ENCODE measurements at regions not wholly inside any gene's neighbourhood (a gene's known extent, or its start where the extent isn't known, plus 50 kb on each side); places are given as distances from the start of the nearest gene placed in this dataset.

DNA sequence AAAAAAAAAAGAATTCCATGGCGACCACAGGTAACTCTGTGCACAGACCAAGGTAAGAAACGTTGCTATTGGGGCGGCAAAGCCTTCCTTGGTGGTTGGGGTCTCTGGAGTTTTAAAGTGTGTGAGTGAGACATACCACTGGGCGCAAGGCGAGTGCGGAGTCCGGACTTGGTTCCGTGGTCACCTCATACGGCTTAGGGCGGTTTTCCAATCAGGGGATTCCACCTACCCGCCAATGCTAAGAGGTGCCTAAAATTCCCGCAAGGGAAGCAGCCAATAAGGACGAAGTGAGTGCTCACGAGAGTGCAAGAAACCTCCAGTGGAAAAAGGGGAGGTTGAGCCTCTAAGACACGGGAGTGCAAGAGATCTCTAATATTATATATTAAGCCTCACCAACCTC is 68.6 kb upstream of the PRSS16 start:
- no peaks in the 10 kb centered on the region for H3K27me3 ChIP-seq (ENCODE audit: insufficient read depth)
- no peaks in the 10 kb centered on the region for H3K36me3 ChIP-seq (replicated peaks in 1 of 2; ENCODE audit: control insufficient read depth in 1 of 2, insufficient read depth in 2 of 2, low read length in 1 of 2)
- H3K79me2 ChIP-seq (ENCODE audit: insufficient read depth) = no peaks in the 10 kb centered on the region
- peaks cover 18% of the 10 kb centered on the region for H3F3A ChIP-seq (replicated peaks; ENCODE audit: insufficient read depth)
- H3K9me3 ChIP-seq = no peaks in the 10 kb centered on the region
- TF ChIP-seq, protein P1, sequence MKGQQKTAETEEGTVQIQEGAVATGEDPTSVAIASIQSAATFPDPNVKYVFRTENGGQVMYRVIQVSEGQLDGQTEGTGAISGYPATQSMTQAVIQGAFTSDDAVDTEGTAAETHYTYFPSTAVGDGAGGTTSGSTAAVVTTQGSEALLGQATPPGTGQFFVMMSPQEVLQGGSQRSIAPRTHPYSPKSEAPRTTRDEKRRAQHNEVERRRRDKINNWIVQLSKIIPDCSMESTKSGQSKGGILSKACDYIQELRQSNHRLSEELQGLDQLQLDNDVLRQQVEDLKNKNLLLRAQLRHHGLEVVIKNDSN (IDR thresholded peaks at IDR 0.05; ENCODE audit: borderline replicate concordance, low read depth) = no peak
- TF ChIP-seq YY1 (IDR thresholded peaks at IDR 0.05; ENCODE audit: low read depth) = no peak
- TF ChIP-seq, protein P2, sequence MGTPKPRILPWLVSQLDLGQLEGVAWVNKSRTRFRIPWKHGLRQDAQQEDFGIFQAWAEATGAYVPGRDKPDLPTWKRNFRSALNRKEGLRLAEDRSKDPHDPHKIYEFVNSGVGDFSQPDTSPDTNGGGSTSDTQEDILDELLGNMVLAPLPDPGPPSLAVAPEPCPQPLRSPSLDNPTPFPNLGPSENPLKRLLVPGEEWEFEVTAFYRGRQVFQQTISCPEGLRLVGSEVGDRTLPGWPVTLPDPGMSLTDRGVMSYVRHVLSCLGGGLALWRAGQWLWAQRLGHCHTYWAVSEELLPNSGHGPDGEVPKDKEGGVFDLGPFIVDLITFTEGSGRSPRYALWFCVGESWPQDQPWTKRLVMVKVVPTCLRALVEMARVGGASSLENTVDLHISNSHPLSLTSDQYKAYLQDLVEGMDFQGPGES (IDR thresholded peaks at IDR 0.05; ENCODE audit: low read depth, low read length) = no peak
- no peak for TF ChIP-seq EP300 (IDR thresholded peaks at IDR 0.05; ENCODE audit: borderline replicate concordance in 1 of 2, low read depth in 1 of 2, low read length in 1 of 2)
- TF ChIP-seq FOSL2 (IDR thresholded peaks at IDR 0.05; ENCODE audit: borderline replicate concordance, low read depth) = no peak
- no peak for TF ChIP-seq RCOR1 (IDR thresholded peaks at IDR 0.05; ENCODE audit: low read length)
- no peak for TF ChIP-seq MXI1 (IDR thresholded peaks at IDR 0.05; ENCODE audit: low read depth, low read length)
- TF ChIP-seq NRF1 (IDR thresholded peaks at IDR 0.05; ENCODE audit: low read depth, low read length) = no peak
- TF ChIP-seq SMC3 (IDR thresholded peaks at IDR 0.05; ENCODE audit: low read depth, low read length) = no peak
- no peak for TF ChIP-seq EZH2phosphoT487 (IDR thresholded peaks at IDR 0.05; ENCODE audit: borderline replicate concordance, low read depth)
- TF ChIP-seq CTCF (IDR thresholded peaks at IDR 0.05) = no peak
- TF ChIP-seq TCF12 (IDR thresholded peaks at IDR 0.05) = no peak
- TF ChIP-seq TEAD4 (IDR thresholded peaks at IDR 0.05; ENCODE audit: borderline replicate concordance, insufficient read depth) = no peak
- TF ChIP-seq FOXM1 (IDR thresholded peaks at IDR 0.05; ENCODE audit: low read depth) = no peak
- TF ChIP-seq USF2 (IDR thresholded peaks at IDR 0.05; ENCODE audit: borderline replicate concordance, low read depth, low read length) = no peak
- no peak for TF ChIP-seq SIN3A (IDR thresholded peaks at IDR 0.05; ENCODE audit: borderline replicate concordance, low read depth, low read length)
- TF ChIP-seq TAF1 (IDR thresholded peaks at IDR 0.05; ENCODE audit: borderline replicate concordance, low read depth, low read length) = no peak
- TF ChIP-seq RXRA (IDR thresholded peaks at IDR 0.05; ENCODE audit: borderline replicate concordance, low read depth) = no peak
- TF ChIP-seq GATA2 (CRISPR knock-in tag; IDR thresholded peaks at IDR 0.05) = no peak
- ChIA-PET POLR2A (interaction anchor here (1.8 to 2.1 kb wide), 3 partner anchors 45 to 714 kb away, joined by 5 to 7 read pairs (median 7); a partner anchor contains a TSS), CTCF (interaction anchor here (1.3 to 4.7 kb wide), 5 partner anchors 9 to 617 kb away, joined by 3 to 25 read pairs (median 13); no protein-coding TSS in a partner anchor)
- H4K20me1 ChIP-seq (ENCODE audit: insufficient read depth) = no peaks in the 10 kb centered on the region
- H3K9me2 ChIP-seq = no peaks in the 10 kb centered on the region
- H3K27ac ChIP-seq (ENCODE audit: low read depth in 2 of 2, low read length in 1 of 2) = no peak overlapping the region
- 46% methylated on average over 13 of the region's 15 CpGs for WGBS (ENCODE audit: low lambda C conversion rate)
- peaks cover 0 to 3% of the 10 kb centered on the region in 2 experiments; a peak in 1 of 4 replicates for H3K4me1 ChIP-seq (ENCODE audit: control insufficient read depth in 1 of 2, insufficient read depth in 2 of 2, low read depth in 1 of 2, low read length in 1 of 2)
- H3K4me2 ChIP-seq = peak overlapping the region; percentile 87
- no peak overlapping the region for H2AFZ ChIP-seq (ENCODE audit: low read depth)
- H3K9ac ChIP-seq = no peak overlapping the region
- no peak for DNase-seq
- peak overlapping the region; percentile 98 to 100; a peak in 3 of 4 replicates for H3K4me3 ChIP-seq (ENCODE audit: low read depth in 2 of 2, low read length in 1 of 2)
